GM18909 (cell line): ENCODE measurements at regions not wholly inside any gene's neighbourhood (a gene's known extent, or its start where the extent isn't known, plus 50 kb on each side); places are given as distances from the start of the nearest gene placed in this dataset.
A peak's percentile ranks its signal among the peaks of the same experiment; 100 is the strongest.
"Not testable (repeated sequence)": the region's sequence is repeated elsewhere in the genome, so short reads cannot be mapped to it uniquely, and the experiment has no call there.

Experiments used
- ATAC-seq: cut with Tn5 transposase; IDR thresholded peaks from one replicate; pipeline ENCODE4 v1.9.1; 2021; ENCODE audit warnings: mild to moderate bottlenecking; ENCODE audit not compliant: unreplicated experiment, poor library complexity

DNA sequence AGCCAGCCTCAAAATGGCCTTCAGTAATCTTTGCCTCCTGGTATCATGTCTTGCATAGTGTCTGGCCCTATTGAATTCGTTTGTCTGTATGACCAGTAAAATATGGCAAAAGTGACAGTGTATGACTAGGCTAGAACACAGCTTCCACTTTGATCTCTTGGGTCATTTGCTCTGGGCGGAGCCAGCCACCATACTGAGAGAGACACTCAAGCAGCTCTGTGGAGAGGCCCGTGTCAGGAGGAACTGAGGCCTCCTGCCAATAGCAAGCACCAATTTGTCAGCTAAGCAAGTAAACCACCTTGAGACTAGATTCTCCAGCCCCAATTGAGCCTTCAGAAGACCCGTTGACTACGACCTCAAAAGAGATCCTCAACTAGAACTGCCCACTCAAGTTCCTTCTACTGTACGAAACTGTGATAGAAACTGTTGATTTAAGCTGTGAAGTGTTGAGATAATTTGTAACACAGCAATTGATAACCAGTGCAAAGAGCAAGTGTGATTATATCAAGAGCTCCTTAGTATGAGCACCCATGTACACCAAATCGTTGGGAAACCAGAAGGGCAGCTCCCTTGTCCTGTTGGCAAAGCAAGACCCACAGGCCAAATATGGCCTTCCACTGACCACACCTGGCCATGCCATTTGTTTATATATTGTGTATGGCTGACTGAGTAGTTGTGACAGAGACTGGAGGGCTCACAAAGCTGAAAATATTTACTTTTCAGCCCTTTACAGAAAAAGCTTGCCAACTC lies 52.7 kb upstream of the SERBP1 start:
- ATAC-seq, result no peak

DNA sequence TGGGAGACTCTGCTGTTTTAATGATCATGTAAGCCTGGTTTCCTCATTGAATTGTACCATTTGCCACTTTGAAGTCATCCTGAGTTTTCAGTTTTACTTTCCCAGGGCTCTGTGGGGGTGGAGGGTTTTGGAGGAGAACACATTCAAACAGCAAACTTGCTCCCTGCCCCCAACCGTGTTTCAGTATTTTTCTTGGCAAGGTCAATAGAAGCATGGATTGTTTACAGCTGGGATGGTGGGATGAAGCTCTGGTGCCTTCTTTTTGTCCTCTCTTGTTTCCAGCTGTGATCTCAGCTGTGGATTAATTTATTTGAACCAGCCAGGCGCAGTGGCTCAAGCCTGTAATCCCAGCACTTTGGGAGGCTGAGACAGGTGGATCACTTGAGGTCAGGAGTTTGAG lies 54.3 kb upstream of the SERBP1 start:
- no peak for ATAC-seq

DNA sequence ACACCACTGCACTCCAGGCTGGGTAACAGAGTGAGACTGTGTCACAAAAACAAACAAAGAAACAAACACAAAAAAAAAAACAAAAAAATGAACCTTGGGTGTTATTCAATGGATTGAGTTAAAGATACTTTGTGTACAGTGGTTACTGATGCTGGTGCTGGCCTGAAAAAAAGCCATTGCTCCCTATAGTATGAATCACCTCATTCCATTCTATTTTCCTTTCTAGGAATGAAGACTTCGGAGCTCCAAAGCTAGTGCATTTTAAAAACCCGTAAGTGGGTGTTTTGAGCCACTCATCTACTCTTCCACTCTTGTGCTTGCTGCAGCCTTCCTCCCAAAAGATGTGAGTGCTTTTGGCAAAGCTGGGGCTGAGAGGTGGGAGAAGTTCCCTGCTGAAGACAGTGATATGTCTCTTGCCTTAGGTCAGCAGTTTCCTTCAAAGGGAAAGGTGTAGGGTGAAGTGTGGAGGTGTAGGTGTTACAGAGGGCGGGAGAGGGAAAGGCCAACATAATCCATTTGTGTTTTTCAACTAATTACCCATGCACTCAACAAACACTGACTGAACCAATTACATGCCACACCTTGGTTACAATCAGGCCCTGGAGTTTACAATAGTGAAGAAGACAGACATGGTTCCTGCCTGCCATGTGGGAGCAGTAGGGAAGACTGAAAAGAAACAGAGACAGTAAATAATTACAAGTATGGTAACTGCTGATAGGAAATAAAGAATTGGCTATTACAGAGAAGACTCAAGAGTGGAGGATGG lies 55.0 kb upstream of the SERBP1 start:
- ATAC-seq, result no peak

DNA sequence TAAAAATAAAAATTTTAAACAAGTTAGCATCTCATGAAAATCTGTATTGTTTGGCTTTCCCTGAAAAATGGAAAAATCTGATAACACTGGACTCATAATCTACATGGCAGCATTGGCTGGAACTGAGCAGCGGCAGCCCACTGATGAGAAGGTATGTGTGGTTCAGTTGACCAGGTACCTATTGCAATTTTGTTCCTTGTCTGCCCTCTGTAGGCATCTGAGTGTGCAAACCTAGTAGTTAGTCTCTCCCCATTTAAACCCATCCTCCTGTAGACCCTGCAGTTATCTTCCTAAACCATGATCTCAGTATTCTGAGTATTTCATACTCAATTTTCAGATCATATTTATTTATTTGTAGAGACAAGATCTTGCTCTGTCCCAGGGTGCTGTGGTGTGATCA lies 59.4 kb upstream of the SERBP1 start:
- ATAC-seq, result peak; percentile 72

DNA sequence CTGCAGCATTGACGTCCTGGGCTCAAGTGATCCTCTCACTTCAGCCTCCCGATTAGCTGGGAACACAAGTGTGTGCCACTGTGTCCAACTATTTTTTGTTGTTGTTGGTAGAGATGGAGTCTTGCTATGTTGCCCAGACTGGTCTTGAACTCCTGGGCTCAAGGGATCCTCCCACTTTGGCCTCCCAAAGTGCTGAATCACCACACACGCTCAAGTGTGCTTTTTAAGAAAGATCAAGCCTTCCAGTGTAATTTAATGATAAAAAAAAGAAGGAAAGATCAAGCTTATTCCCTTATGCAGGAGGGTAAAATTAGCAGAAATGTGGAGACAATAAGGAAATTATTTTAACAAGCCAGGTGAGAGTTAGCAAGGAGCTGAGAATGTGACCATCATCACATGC lies 61.1 kb upstream of the SERBP1 start:
- no peak for ATAC-seq

DNA sequence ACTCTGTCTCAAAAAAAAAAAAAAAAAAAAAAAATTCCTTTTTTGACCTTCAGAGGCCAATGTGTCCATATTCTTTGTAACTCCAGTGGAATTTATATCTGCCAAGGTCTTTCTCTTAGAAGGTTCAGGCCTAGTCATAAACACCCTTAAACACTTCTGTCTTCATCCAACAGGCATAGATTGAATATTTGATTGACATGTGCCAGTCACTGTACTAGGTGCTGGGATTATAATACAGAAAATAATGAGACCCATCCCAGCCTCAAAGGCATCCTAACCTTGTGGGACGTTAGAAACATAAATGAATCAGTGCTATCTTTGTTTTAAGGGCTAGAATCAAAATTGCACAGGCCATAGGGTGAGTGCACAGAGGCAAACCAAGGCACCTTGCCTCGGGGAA lies 62.9 kb upstream of the SERBP1 start:
- ATAC-seq, result no peak

DNA sequence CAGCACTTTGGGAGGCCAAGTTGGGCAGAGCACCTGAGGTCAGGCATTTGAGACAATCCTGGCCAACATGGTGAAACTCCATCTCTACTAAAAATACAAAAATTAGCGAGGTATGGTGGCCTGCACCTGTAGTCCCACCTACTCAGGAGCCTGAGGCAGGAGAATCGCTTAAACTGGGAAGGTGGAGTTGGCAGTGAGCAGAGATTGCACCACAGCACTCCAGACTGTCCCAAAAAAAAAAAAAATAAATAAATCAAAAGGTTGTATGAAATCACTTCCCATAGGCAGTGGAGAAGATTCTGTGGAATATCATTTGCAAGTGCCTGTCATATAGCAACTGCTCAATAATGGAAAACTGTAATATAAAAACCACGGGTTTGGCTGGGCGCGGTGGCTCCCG lies 65.1 kb upstream of the SERBP1 start:
- no peak for ATAC-seq

DNA sequence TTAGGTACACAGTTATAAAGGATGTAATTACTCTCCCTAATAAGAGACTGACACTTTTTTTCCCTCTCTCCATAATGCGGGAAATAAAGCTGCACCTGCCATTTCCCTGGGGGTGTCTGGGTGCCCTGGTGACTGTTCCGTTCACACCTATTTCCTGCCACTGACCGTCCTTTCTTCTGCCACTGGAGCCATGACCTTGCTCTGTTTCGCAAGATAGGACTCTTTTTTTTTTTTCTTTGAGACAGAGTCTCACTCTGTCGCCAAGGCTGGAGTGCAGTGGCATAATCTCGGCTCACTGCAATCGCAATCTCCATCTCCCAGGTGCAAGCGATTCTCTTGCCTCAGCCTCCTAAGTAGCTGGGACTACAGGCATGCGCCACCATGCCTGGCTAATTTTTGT lies 66.1 kb upstream of the SERBP1 start:
- no peak for ATAC-seq

DNA sequence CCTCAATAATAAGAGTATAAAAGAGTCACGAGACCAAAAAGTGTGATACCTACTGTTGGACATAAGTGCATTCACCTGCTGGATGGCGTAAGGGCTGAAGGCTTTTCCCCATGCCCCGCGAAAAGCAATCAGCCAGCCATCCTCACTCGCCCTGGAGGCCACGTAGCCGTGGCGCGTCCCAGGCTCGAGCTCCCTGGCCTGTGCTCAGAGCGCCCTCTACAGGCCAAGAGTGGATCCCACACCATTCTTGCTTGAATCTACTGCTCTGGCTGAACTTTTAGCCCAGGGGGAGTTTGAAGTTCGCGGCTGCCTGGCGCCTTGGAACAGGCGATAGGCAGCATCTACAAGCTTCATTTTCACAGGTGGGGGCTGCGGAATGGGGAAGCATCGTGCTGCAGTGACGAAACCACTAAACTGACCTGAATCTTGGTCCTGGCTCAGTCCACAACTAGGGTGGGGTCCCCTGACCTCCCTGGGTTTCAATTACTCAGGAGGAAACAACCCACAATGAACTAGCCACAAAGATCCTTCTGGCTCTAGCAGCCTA lies 70.3 kb upstream of the SERBP1 start:
- peak; percentile 99 for ATAC-seq

DNA sequence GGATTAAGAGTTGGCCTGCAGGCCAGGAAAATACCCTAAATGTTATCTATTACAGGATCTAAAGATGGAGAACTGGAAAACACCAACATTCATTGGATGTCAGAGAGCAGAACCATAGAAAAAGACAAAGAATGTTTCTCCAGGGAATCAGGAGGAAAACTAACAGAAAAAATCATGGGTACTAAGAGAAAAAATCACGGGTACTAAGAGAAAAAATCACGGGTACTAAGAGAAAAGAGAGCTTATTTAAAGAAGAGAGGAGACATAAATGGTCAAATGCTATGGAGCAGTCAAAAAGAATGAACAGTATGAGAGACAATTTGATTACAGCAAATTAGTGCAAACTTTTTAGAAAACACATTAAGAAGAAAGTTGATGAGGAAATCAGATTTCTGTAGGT lies 73.8 kb upstream of the SERBP1 start:
- ATAC-seq, result no peak

DNA sequence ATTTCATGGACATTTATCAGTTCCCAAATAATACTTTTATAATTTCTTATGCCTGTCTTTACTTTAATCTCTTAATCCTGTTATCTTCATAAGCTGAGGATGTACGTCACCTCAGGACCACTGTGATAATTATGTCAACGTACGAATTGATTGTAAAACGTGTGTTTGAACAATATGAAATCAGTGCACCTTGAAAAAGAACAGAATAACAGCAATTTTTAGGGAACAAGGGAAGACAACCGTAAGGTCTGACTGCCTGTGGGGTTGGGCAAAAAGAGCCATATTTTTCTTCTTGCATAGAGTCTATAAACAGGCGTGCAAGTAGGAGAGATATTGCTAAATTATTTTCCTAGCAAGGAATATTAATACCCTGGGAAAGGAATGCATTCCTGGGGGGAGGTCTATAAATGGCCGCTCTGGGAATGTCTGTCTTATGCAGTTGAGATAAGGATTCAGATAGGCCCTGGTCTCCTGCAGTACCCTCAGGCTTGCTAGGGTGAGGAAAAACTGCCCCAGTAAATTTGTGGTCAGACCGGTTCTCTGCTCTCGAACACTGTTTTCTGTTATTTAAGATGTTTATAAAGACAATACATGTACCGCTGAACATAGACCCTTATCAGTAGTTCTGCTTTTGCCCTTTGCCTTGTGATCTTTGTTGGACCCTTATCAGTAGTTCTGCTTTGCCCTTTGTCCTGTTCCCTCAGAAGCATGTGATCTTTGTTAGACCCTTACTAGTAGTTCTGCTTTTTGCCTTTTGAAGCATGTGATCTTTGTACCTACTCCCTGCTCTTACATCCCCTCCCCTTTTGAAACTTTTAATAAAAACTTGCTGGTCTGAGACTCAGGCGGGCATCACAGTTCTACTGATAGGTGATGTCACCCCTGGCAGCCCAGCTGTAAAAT lies 83.4 kb upstream of the SERBP1 start:
- not testable (repeated sequence) for ATAC-seq

DNA sequence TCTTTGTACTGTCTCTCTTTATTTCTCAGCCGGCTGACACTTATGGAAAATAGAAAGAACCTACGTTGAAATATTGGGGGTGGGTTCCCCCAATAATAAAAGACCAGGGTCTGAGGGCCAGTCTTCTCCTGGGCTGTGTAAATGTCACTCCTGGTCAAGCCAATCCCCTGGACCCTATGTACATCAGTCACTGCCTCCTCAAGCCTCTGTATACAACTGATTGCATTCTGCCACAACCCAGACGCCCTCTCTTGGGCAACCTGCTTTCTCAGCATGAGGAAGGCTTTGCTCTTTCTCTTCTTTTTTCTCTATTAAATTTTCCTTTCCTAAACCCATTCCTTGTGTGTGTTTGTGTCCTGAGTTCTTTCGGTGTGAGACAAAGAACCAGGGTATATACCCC lies 84.1 kb upstream of the SERBP1 start:
- no peak for ATAC-seq

DNA sequence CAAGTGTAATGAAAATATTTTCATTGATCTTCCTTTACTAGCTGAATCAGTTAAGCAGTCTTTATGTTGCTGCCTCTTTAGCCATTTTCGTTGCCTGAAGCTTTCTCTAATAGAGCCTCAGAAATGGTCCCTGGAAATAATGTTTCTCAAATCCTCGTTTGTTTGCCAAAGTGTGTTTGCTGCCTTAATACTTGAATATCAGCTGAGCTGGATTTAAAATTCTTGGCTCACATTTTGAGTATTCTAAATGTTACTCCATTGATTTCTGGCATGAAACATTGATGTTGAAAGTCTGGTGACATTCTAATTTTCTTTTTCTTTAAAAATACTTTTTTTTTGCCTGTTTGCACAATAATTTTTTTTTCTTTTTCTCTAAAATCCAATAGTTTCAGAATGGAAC lies 84.6 kb upstream of the SERBP1 start:
- no peak for ATAC-seq

DNA sequence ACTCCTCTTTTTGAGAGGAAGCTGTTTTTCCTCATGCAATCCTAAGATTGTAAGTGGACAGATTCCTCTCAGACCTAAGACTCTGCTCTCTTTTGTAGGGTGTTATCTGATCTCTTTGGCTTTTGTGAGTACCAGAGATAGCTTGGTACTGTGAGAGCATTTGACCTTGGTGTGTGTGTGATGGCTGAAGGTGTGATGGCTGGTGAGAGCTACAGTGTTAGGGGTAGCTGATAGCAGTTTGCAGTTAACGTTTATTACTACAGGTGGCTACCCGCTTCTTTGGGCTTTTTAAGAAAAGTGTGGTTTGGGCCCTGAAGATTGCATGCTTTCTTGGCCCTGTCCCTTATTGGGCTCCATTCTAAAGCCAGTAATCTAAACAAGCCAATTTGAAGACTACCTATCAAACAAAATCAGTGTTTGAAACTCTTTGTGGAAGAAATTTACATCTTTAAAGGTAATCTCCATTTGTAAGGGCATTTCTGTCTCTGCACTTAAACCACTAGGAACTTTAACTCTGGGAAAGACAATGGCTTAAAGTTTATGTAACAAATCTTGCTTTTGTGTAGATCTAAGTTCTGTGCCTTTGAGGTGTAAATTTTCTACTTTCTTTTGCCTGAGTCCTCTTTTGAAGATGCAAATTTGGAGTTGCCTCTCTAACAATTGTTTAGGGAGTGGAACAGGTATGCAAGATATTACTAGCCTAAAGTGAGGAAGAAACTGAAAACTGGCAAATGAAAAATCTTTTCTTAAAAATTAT lies 85.3 kb upstream of the SERBP1 start:
- ATAC-seq, result no peak

DNA sequence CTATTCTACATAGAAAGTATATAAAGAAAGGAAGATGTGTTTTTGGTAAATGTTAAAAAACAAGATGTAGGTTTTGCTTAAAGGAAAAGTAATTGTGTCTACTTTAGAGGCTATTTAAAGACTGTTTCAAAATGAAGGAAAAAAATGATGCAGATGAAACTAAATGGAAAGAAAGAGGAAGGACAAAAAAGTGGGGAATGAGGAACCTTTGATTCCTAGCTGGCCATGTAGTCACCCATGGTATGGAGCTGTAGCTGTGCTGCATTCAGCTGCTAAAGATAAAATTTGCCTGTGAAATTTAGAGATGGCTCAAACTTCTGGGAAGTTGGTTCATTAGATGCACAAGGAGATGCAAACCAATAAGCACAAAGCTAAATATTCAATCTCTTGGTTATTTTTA lies 86.8 kb upstream of the SERBP1 start:
- ATAC-seq, result no peak

DNA sequence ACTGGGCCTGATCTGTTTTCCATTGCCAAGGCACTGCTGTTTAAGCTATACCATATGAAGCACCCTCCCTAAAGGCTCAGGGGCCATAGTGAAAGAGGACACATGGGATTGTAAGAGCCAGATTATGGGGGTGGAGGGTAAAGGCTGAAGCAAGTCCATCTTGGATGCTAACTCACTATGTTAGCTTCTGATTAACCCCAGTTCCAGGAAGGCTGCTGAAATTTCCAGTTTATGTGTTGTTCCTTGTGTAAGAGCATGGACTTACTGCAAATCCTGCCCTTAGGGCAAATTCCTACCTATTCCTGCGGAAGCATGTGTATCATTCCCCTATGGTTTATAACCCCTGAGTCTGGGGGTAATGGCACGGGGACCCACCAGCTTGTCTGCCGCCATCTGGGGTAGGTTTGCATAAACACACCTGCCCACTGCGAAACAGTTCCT lies 91.8 kb upstream of the SERBP1 start:
- no peak for ATAC-seq

DNA sequence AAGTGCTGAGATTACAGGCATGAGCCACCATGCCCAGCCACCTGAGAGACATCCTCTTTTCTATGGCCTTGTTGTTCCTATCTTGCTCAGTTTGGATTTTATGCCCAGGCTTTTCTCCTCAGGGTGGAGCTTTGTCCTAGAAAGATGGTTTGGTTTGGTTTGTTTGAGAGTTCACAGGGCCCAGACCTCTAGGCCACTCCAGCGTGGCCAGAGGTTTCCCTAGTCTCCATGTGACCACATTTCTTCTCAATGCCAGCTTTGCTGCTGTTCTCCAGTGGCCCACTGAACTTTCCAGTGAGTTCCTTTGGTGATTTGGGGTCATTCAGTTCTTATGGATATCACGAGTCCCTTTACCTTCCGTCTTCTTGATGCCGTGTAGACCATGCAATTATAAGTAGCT lies 92.6 kb upstream of the SERBP1 start:
- ATAC-seq, result no peak

DNA sequence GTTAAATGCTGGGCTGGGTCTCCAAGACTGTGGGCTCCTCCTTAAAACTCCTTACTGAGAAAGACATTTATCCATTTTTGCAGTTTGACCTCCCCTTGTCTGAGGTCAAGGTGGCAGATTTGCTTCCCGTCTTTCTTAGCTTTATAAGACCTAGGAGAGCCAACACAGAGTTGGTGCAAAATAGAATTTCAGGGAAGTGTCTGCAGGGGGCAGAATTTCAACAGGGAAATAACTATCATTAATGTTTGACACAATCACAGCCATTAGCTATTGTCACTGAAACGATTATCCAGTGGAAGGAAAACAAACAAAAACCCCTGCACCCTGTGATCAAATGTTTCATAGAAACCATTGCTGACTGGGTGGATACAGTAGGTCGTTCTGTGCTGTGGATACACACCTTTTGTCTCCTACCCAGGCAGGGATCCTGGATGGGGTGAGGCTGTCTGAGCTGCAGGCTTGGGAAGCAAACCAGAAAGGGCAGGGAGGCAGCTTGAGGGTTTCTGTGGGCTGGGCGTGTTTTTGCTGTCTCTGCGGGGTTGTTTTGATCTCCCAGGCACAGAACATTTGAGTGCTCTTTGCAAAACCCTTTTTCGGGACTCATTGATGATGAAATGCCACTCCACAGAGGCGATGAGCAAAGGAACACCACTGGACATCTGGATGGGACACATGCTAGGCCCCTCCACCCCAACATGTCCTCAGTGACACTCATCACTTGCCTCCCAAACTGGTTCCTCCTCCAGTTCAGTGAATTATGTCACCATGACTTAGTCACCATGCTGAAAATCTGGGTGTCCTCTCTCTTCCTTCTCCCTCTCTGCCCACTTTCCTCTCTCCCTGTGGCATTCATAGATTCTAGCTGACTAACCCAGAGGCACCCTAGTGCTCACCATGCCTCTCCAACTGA lies 94.2 kb upstream of the SERBP1 start:
- no peak for ATAC-seq
